ENCODE measurements at regions not wholly inside any gene's neighbourhood (a gene's known extent, or its start where the extent isn't known, plus 50 kb on each side); places are given as distances from the start of the nearest gene placed in this dataset.

GRCh38 chr14:88998027-88998426 is 173.6 kb downstream of the TTC8 start:
- POLR2A ChIA-PET, result no interaction called here
- no peak for DNase-seq (ENCODE audit: extremely low spot score)
- CTCF ChIA-PET, result interaction anchor here (0.7 kb wide), 1 partner anchor 9 kb away, joined by 3 read pairs; no protein-coding TSS in a partner anchor
- no peak for TF ChIP-seq CTCF (IDR thresholded peaks at IDR 0.05; ENCODE audit: control extremely low read depth, extremely low read depth, low read depth, missing control alignments)

GRCh38 chr14:88999137-88999536 is 174.7 kb downstream of the TTC8 start:
- no peak for TF ChIP-seq CTCF (IDR thresholded peaks at IDR 0.05; ENCODE audit: control extremely low read depth, extremely low read depth, low read depth, missing control alignments)
- POLR2A ChIA-PET, result interaction anchor here (0.7 kb wide), 1 partner anchor 1264 kb away, joined by 3 read pairs; no protein-coding TSS in a partner anchor
- CTCF ChIA-PET, result interaction anchor here (1.0 kb wide), 1 partner anchor 56 kb away, joined by 3 read pairs; no protein-coding TSS in a partner anchor
- DNase-seq (ENCODE audit: extremely low spot score), result no peak

GRCh38 chr14:89000007-89000942 is 175.8 kb downstream of the TTC8 start:
- no peak for DNase-seq (ENCODE audit: extremely low spot score)
- TF ChIP-seq CTCF (IDR thresholded peaks at IDR 0.05; ENCODE audit: control extremely low read depth, extremely low read depth, low read depth, missing control alignments), result no peak
- ChIA-PET POLR2A (no interaction called here), CTCF (interaction anchor here (1.6 kb wide), 1 partner anchor 34 kb away, joined by 3 read pairs; no protein-coding TSS in a partner anchor)

- no peak for TF ChIP-seq CTCF (IDR thresholded peaks at IDR 0.05; ENCODE audit: control extremely low read depth, extremely low read depth, low read depth, missing control alignments)
- CTCF ChIA-PET, result interaction anchor here (2.3 kb wide), 1 partner anchor 23 kb away, joined by 7 read pairs; no protein-coding TSS in a partner anchor
- POLR2A ChIA-PET, result no interaction called here
- no peak for DNase-seq (ENCODE audit: extremely low spot score)
These were observed 179.7 kb downstream of the TTC8 start for GRCh38 chr14:89004166-89004565.

GRCh38 chr14:89007906-89008305 is 183.5 kb downstream of the TTC8 start:
- DNase-seq (ENCODE audit: extremely low spot score), result no peak
- no peak for TF ChIP-seq CTCF (IDR thresholded peaks at IDR 0.05; ENCODE audit: control extremely low read depth, extremely low read depth, low read depth, missing control alignments)
- ChIA-PET CTCF (interaction anchor here (1.2 kb wide), 1 partner anchor 819 kb away, joined by 3 read pairs; no protein-coding TSS in a partner anchor), POLR2A (no interaction called here)

- POLR2A ChIA-PET, result no interaction called here
- TF ChIP-seq CTCF (IDR thresholded peaks at IDR 0.05; ENCODE audit: control extremely low read depth, extremely low read depth, low read depth, missing control alignments), result no peak
- DNase-seq (ENCODE audit: extremely low spot score), result no peak
- CTCF ChIA-PET, result interaction anchor here (1.3 kb wide), 1 partner anchor 13 kb away, joined by 4 read pairs; no protein-coding TSS in a partner anchor
These were observed 187.2 kb downstream of the TTC8 start for GRCh38 chr14:89011355-89012281.
